Nephron progenitor cell (in vitro differentiated cells): ENCODE measurements at regions not wholly inside any gene's neighbourhood (a gene's known extent, or its start where the extent isn't known, plus 50 kb on each side); places are given as distances from the start of the nearest gene placed in this dataset.

ENCODE experiments used
- DNase-seq: peaks from one replicate; pipeline ENCODE4 v3.0.0; 2021
- H3K27ac Mint-ChIP-seq: 2 replicates; pipeline ENCODE4 v1.8.0; 2021; ENCODE audit warnings: mild to moderate bottlenecking, moderate library complexity, mixed read lengths
- H3K27me3 Mint-ChIP-seq: 2 replicates; pipeline ENCODE4 v1.8.0; 2021; ENCODE audit warnings: mild to moderate bottlenecking, low read depth, mixed read lengths; ENCODE audit not compliant: poor library complexity
- H3K36me3 Mint-ChIP-seq: 2 replicates; pipeline ENCODE4 v1.8.0; 2021; ENCODE audit warnings: low read depth, mixed read lengths
- H3K4me1 Mint-ChIP-seq: 2 replicates; pipeline ENCODE4 v1.8.0; 2021; ENCODE audit warnings: mixed read lengths
- H3K4me3 Mint-ChIP-seq: 2 replicates; pipeline ENCODE4 v1.8.0; 2021; ENCODE audit warnings: mild to moderate bottlenecking, moderate library complexity, mixed read lengths
- H3K9me3 Mint-ChIP-seq: 2 replicates; pipeline ENCODE4 v1.8.0; 2021; ENCODE audit warnings: mild to moderate bottlenecking, moderate library complexity, mixed read lengths
- CTCF ChIP-seq: fragments of 200-600 bp; sonication (generic); IDR thresholded peaks from 2 replicates; pipeline ENCODE4 v1.5.0; 2021; ENCODE audit warnings: antibody characterized with exemption

GRCh38 chr6:166757232-166758135 is 130.4 kb upstream of the RPS6KA2 start:
- Mint-ChIP-seq H3K27me3 (peaks cover 23% of the 10 kb centered on the region), H3K4me1 (peaks cover 50% of the 10 kb centered on the region), H3K36me3 (no peaks in the 10 kb centered on the region), H3K9me3 (no peaks in the 10 kb centered on the region), H3K4me3 (peak overlapping the region; percentile 75), H3K27ac (peak overlapping the region; percentile 14)
- peak; percentile 50 for DNase-seq
- TF ChIP-seq CTCF: no peak

GRCh38 chr6:166754218-166755030 is 127.4 kb upstream of the RPS6KA2 start:
- Mint-ChIP-seq H3K4me3 (no peak overlapping the region), H3K9me3 (no peaks in the 10 kb centered on the region), H3K4me1 (peaks cover 72% of the 10 kb centered on the region), H3K27ac (no peak overlapping the region), H3K27me3 (peaks cover 17% of the 10 kb centered on the region), H3K36me3 (no peaks in the 10 kb centered on the region)
- DNase-seq: no peak
- TF ChIP-seq CTCF: no peak

GRCh38 chr6:166752928-166753721 is 126.1 kb upstream of the RPS6KA2 start:
- Mint-ChIP-seq H3K4me3 (no peak overlapping the region), H3K4me1 (peaks cover 66% of the 10 kb centered on the region), H3K36me3 (no peaks in the 10 kb centered on the region), H3K27me3 (peaks cover 12% of the 10 kb centered on the region), H3K27ac (no peak overlapping the region), H3K9me3 (no peaks in the 10 kb centered on the region)
- TF ChIP-seq CTCF: no peak
- DNase-seq: no peak

- Mint-ChIP-seq H3K4me1 (peaks cover 65% of the 10 kb centered on the region), H3K36me3 (no peaks in the 10 kb centered on the region), H3K27ac (peak overlapping the region; percentile 74), H3K9me3 (no peaks in the 10 kb centered on the region), H3K27me3 (peaks cover 6% of the 10 kb centered on the region), H3K4me3 (no peak overlapping the region)
- TF ChIP-seq CTCF: no peak
- no peak for DNase-seq
Measured at GRCh38 chr6:166752097-166752496, 125.0 kb upstream of the RPS6KA2 start.

- peaks cover 69% of the 10 kb centered on the region for H3K4me1 Mint-ChIP-seq
- H3K36me3 Mint-ChIP-seq: no peaks in the 10 kb centered on the region
- DNase-seq: peak; percentile 45
- H3K27me3 Mint-ChIP-seq: peaks cover 8% of the 10 kb centered on the region
- TF ChIP-seq CTCF: no peak
- H3K9me3 Mint-ChIP-seq: no peaks in the 10 kb centered on the region
- H3K4me3 Mint-ChIP-seq: no peak overlapping the region
- no peak overlapping the region for H3K27ac Mint-ChIP-seq
Measured at GRCh38 chr6:166751051-166751595, 124.1 kb upstream of the RPS6KA2 start.
